Tibial nerve (tissue), 4 donors: ENCODE measurements at regions not wholly inside any gene's neighbourhood (a gene's known extent, or its start where the extent isn't known, plus 50 kb on each side); places are given as distances from the start of the nearest gene placed in this dataset.

Experiments
- DNase-seq, 2 donors: peaks; one replicate each; pipeline ENCODE4 v3.0.0-alpha.2; 2019; ENCODE audit warnings: low spot score in 2 of 2
- H3K27ac ChIP-seq, 4 donors: fragments of 200-600 bp; sonication (generic) in 3 of 4; one replicate each; pipeline ENCODE4 v1.5.1; 2017 to 2019; ENCODE audit warnings: mild to moderate bottlenecking in 1 of 4
- H3K27me3 ChIP-seq, 2 donors: fragments of 200-600 bp; sonication (generic) in 1 of 2; one replicate each; pipeline versions ENCODE4 v1.5.1 to v1.6.0; 2017 to 2019
- H3K36me3 ChIP-seq, 3 donors: fragments of 200-600 bp; sonication (generic); one replicate each; pipeline ENCODE4 v1.5.1; 2018 to 2019
- H3K4me1 ChIP-seq, 4 donors: fragments of 200-600 bp; sonication (generic) in 3 of 4; one replicate each; pipeline ENCODE4 v1.5.1; 2017 to 2019
- H3K4me3 ChIP-seq, 4 donors: fragments of 200-600 bp; sonication (generic) in 3 of 4; one replicate each; pipeline ENCODE4 v1.5.1; 2017 to 2019; ENCODE audit warnings: mild to moderate bottlenecking in 1 of 4, moderate library complexity in 1 of 4
- H3K9me3 ChIP-seq, 4 donors: fragments of 200-600 bp; sonication (generic) in 3 of 4; one replicate each; pipeline ENCODE4 v1.5.1; 2017 to 2019
- EP300 ChIP-seq, 2 donors: sonication (generic); formaldehyde crosslinking; IDR thresholded peaks; one replicate each; pipeline ENCODE4 v1.6.1; 2017; ENCODE audit warnings: antibody characterized with exemption in 2 of 2, mild to moderate bottlenecking in 1 of 2
- POLR2A ChIP-seq, 2 donors: fragments of 450-650 bp; IDR thresholded peaks; one replicate each; pipeline ENCODE4 v1.6.1; 2017; ENCODE audit warnings: antibody characterized with exemption in 2 of 2, mild to moderate bottlenecking in 2 of 2, moderate library complexity in 2 of 2
- WGBS, 2 donors: methylation state at CpG; one replicate each; pipeline ENCODE4 v1.1.5; 2018; 5-methylcytosine and 5-hydroxymethylcytosine counted together
- TF ChIP-seq, protein P1 (sequence below), 5 experiments: fragments of 200-600 bp in 3 of 5; fragments of 450-650 bp in 2 of 5; sonication (generic) in 3 of 5; IDR thresholded peaks; one replicate each; pipeline ENCODE4 v1.5.1; 2016 to 2019; ENCODE audit warnings: antibody characterized with exemption in 5 of 5, mild to moderate bottlenecking in 3 of 5, moderate library complexity in 2 of 5

DNA sequence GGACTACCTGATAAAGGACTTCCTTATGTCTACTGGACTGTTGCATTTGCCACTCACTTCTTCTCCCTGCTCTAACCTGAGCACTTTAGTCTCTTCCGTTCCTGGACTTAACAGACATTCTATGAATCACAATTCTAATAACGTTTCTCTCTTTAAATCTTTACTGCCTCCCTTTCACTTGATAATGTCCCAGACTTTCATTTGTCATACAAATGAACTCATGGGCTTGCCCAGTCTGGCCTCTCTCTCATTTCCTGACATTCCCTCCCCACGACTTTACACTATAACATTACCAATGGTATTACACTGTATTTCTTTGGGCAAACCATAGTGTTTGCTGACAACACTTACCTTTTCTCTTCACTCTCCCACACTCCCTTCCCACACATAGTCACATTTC is 540.7 kb upstream of the TMEFF2 start:
- Histone ChIP-seq H3K4me3 (no peak overlapping the region), H3K4me1 (no peaks in the 10 kb centered on the region), H3K9me3 (no peaks in the 10 kb centered on the region), H3K27me3 (no peaks in the 10 kb centered on the region), H3K36me3 (no peaks in the 10 kb centered on the region), H3K27ac (no peak overlapping the region)
- 76 to 81% methylated on average over 3 of the region's 3 CpGs for WGBS, 2 donors
- TF ChIP-seq, protein P1, sequence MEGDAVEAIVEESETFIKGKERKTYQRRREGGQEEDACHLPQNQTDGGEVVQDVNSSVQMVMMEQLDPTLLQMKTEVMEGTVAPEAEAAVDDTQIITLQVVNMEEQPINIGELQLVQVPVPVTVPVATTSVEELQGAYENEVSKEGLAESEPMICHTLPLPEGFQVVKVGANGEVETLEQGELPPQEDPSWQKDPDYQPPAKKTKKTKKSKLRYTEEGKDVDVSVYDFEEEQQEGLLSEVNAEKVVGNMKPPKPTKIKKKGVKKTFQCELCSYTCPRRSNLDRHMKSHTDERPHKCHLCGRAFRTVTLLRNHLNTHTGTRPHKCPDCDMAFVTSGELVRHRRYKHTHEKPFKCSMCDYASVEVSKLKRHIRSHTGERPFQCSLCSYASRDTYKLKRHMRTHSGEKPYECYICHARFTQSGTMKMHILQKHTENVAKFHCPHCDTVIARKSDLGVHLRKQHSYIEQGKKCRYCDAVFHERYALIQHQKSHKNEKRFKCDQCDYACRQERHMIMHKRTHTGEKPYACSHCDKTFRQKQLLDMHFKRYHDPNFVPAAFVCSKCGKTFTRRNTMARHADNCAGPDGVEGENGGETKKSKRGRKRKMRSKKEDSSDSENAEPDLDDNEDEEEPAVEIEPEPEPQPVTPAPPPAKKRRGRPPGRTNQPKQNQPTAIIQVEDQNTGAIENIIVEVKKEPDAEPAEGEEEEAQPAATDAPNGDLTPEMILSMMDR (IDR thresholded peaks at IDR 0.05), result no peak
- TF ChIP-seq POLR2A (IDR thresholded peaks at IDR 0.05), result no peak
- no peak for TF ChIP-seq EP300 (IDR thresholded peaks at IDR 0.05)
- DNase-seq, result no peak

DNA sequence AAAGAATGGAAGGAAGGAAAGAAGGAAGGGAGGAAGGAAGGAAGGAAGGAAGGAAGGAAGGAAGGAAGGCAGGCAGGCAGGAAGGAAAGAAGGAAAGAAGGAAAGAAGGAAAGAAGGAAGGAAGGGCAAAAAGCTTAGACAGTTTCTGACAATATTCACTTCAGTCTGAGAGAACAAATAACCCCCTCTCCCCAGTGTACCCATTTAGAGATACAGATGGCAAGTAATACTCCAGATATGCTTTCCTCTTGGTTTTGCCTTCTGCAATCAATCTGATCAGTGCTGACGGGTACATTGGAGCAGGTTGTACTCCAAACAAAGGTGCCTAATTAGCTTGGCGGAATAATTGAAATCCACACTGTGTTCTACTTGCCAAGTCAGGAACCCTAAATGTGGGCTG is 534.6 kb upstream of the TMEFF2 start:
- H3K9me3 ChIP-seq, result no peaks in the 10 kb centered on the region
- 84 to 92% methylated on average over 2 of the region's 2 CpGs for WGBS, 2 donors

DNA sequence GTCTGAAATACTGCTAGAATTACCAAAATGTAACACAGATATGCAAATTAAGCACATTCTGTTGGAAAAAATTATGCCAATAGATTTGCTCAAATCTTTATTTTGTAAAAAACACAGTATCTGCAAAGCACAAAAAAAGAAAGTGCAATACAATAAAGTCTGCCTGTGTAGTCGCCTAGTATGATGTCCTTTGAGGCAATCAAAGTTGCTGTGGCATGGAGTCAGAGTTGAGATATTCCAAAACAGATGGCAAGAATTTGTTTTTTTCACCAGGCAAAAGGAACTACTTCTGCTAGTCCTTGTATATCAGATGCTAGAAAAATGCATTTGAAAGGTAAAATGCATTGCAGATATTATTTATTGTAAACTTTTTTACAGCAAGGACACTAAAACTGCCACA is 531.3 kb upstream of the TMEFF2 start:
- H3K9me3 ChIP-seq, result no peaks in the 10 kb centered on the region
- H3K27me3 ChIP-seq, result no peaks in the 10 kb centered on the region
- H3K36me3 ChIP-seq, result no peaks in the 10 kb centered on the region
- WGBS, 2 donors, result 70 to 71% methylated on average over 1 of the region's 1 CpG
- no peak for DNase-seq
- H3K4me1 ChIP-seq, result no peaks in the 10 kb centered on the region
- H3K27ac ChIP-seq, result no peak overlapping the region
- no peak overlapping the region for H3K4me3 ChIP-seq
- no peak for TF ChIP-seq POLR2A (IDR thresholded peaks at IDR 0.05)
- TF ChIP-seq, protein P1 (IDR thresholded peaks at IDR 0.05), result no peak
- TF ChIP-seq EP300 (IDR thresholded peaks at IDR 0.05), result no peak

More for the DNA sequence above, 534.6 kb upstream of the TMEFF2 start:
- no peaks in the 10 kb centered on the region for H3K36me3 ChIP-seq
- TF ChIP-seq EP300 (IDR thresholded peaks at IDR 0.05), result no peak
- TF ChIP-seq, protein P1 (IDR thresholded peaks at IDR 0.05), result no peak
- no peak for TF ChIP-seq POLR2A (IDR thresholded peaks at IDR 0.05)
- H3K27ac ChIP-seq, result no peak overlapping the region
- no peak for DNase-seq
- no peaks in the 10 kb centered on the region for H3K4me1 ChIP-seq
- no peak overlapping the region for H3K4me3 ChIP-seq
- H3K27me3 ChIP-seq, result no peaks in the 10 kb centered on the region

DNA sequence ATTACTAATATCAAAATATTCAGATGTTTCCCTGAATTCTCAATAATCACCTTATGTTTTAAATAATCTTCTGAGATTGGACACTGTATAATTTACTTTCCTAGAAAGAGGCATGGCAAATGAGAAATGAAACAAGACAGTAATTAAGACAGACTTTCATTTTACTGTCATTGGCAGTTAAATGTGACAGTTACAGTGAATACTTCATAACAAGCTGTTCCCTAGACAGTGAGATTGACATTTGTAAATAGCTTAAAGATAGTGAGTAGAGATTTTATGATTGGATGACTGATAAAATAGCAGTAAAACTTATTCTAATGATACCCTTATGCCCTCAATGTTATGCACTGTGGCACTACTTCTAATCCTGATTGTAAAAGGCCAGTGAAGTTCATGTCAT is 524.9 kb upstream of the TMEFF2 start:
- no peak overlapping the region for H3K27ac ChIP-seq
- TF ChIP-seq, protein P1 (IDR thresholded peaks at IDR 0.05), result no peak
- no peak for TF ChIP-seq EP300 (IDR thresholded peaks at IDR 0.05)
- TF ChIP-seq POLR2A (IDR thresholded peaks at IDR 0.05), result no peak
- no peaks in the 10 kb centered on the region for H3K4me1 ChIP-seq

DNA sequence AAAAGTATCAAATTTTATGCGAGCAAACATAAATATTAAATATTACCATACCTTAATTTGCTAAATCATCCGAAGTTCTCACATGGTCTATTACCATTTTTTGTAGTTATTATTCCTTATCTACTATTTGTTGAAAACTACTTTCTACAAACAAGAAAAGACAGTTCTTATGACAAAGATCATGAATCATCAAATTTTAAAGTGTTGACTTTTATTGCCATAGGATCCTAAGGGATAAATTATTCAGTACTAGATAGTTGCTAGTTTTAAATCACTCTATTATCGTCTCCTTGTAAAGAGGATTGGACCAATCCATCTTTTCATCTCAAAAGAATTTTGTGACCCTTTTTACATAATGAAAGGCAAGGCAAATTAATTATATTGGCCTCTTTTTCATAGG is 523.6 kb upstream of the TMEFF2 start:
- H3K27ac ChIP-seq, result no peak overlapping the region
- TF ChIP-seq, protein P1 (IDR thresholded peaks at IDR 0.05), result no peak
- no peak for TF ChIP-seq EP300 (IDR thresholded peaks at IDR 0.05)
- TF ChIP-seq POLR2A (IDR thresholded peaks at IDR 0.05), result no peak
- H3K36me3 ChIP-seq, result no peaks in the 10 kb centered on the region
- no peaks in the 10 kb centered on the region for H3K9me3 ChIP-seq
- no peak overlapping the region for H3K4me3 ChIP-seq
- no peaks in the 10 kb centered on the region for H3K4me1 ChIP-seq
- H3K27me3 ChIP-seq, result no peaks in the 10 kb centered on the region
- 86 to 95% methylated on average over 3 of the region's 3 CpGs for WGBS, 2 donors
- no peak for DNase-seq

More for the DNA sequence above, 524.9 kb upstream of the TMEFF2 start:
- Histone ChIP-seq H3K4me3 (no peak overlapping the region), H3K9me3 (no peaks in the 10 kb centered on the region), H3K27me3 (no peaks in the 10 kb centered on the region), H3K36me3 (no peaks in the 10 kb centered on the region)
- DNase-seq, result no peak
